ENCODE measurements at regions not wholly inside any gene's neighbourhood (a gene's known extent, or its start where the extent isn't known, plus 50 kb on each side); places are given as distances from the start of the nearest gene placed in this dataset.
"Not testable (repeated sequence)": the region's sequence is repeated elsewhere in the genome, so short reads cannot be mapped to it uniquely, and the experiment has no call there.

DNA sequence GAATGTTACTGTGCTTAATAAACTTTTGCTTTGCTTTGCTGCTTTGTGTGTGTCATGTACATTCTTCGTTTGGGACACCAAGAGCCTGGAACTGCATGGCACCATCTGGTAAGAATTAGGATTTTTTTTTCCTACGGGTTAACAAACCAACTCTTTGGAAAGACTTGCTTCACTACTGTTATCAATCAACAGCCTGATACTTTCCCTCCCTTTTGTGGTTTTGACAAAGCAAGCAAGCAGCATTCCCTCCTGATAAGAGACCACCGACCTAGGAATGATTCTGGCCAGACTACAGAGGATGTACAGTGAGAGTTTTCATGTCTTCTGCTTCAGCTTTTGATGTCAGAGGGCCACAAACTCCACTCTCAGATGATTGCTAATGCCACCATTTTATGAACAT lies 237.5 kb downstream of the FAM72C start:
- TF ChIP-seq, protein P1, sequence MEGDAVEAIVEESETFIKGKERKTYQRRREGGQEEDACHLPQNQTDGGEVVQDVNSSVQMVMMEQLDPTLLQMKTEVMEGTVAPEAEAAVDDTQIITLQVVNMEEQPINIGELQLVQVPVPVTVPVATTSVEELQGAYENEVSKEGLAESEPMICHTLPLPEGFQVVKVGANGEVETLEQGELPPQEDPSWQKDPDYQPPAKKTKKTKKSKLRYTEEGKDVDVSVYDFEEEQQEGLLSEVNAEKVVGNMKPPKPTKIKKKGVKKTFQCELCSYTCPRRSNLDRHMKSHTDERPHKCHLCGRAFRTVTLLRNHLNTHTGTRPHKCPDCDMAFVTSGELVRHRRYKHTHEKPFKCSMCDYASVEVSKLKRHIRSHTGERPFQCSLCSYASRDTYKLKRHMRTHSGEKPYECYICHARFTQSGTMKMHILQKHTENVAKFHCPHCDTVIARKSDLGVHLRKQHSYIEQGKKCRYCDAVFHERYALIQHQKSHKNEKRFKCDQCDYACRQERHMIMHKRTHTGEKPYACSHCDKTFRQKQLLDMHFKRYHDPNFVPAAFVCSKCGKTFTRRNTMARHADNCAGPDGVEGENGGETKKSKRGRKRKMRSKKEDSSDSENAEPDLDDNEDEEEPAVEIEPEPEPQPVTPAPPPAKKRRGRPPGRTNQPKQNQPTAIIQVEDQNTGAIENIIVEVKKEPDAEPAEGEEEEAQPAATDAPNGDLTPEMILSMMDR (optimal IDR thresholded peaks at IDR 0.05 in 1 of 3, IDR thresholded peaks at IDR 0.05 in 1 of 3, conservative IDR thresholded peaks at IDR 0.05 in 1 of 3; ENCODE audit: extremely low read depth in 1 of 3, insufficient read depth in 2 of 3, low read length in 3 of 3) = not testable (repeated sequence)
- TF ChIP-seq EZH2 (IDR thresholded peaks at IDR 0.05; ENCODE audit: low read length) = not testable (repeated sequence)

All from keratinocyte (primary cell).